Liver (tissue), 8 donors: ENCODE measurements at regions not wholly inside any gene's neighbourhood (a gene's known extent, or its start where the extent isn't known, plus 50 kb on each side); places are given as distances from the start of the nearest gene placed in this dataset.

Source experiments
- DNase-seq: peaks from one replicate; pipeline ENCODE4 v3.0.0-alpha.2; 2017; ENCODE audit warnings: low spot score
- H3K27ac ChIP-seq, 2 donors: one replicate each; pipeline ENCODE4 v1.7.0; 2013; ENCODE audit warnings: inconsistent platforms in 2 of 2, low read length in 2 of 2, control low read depth in 1 of 2, low read depth in 1 of 2, mild to moderate bottlenecking in 1 of 2
- H3K27me3 ChIP-seq, 4 donors: one replicate each; pipeline versions ENCODE4 v1.6.1 to v1.7.0; 2013; ENCODE audit warnings: low read length in 3 of 4, inconsistent platforms in 1 of 4, mild to moderate bottlenecking in 1 of 4, moderate library complexity in 1 of 4; ENCODE audit not compliant: control insufficient read depth in 4 of 4, insufficient read depth in 4 of 4
- H3K36me3 ChIP-seq, 4 donors: one replicate each; pipeline versions ENCODE4 v1.6.1 to v1.7.0; 2013; ENCODE audit warnings: low read length in 3 of 4, mild to moderate bottlenecking in 3 of 4, low read depth in 1 of 4, moderate library complexity in 1 of 4; ENCODE audit not compliant: control insufficient read depth in 4 of 4, insufficient read depth in 3 of 4
- H3K4me1 ChIP-seq, 4 donors: one replicate each; pipeline versions ENCODE4 v1.6.1 to v1.7.0; 2013; ENCODE audit warnings: low read length in 3 of 4, mild to moderate bottlenecking in 3 of 4, moderate library complexity in 1 of 4; ENCODE audit not compliant: control insufficient read depth in 4 of 4, insufficient read depth in 4 of 4
- H3K4me3 ChIP-seq, 3 donors: one replicate each; pipeline versions ENCODE4 v1.6.1 to v1.7.0; 2013; ENCODE audit warnings: low read length in 3 of 3, control low read depth in 1 of 3, low read depth in 1 of 3, mild to moderate bottlenecking in 1 of 3
- H3K9ac ChIP-seq, 2 donors: one replicate each; pipeline ENCODE4 v1.7.0; 2013; ENCODE audit warnings: low read length in 2 of 2, mild to moderate bottlenecking in 2 of 2, moderate library complexity in 2 of 2, control low read depth in 1 of 2, low read depth in 1 of 2
- H3K9me3 ChIP-seq, 4 donors: one replicate each; pipeline versions ENCODE4 v1.6.1 to v1.7.0; 2013; ENCODE audit warnings: low read length in 3 of 4; ENCODE audit not compliant: control insufficient read depth in 4 of 4
- ATF3 ChIP-seq: IDR thresholded peaks from 2 replicates; pipeline ENCODE4 v1.6.1; 2016; ENCODE audit warnings: antibody characterized with exemption
- CTCF ChIP-seq: fragments of 150-350 bp; IDR thresholded peaks from 2 replicates; pipeline ENCODE4 v1.5.1; 2017; ENCODE audit warnings: improper control_type of control experiment, low read depth, low read length; ENCODE audit not compliant: missing input control
- EGR1 ChIP-seq, 2 donors: IDR thresholded peaks; 2 replicates each; pipeline ENCODE4 v1.6.1; 2016 to 2018; ENCODE audit warnings: antibody characterized with exemption in 2 of 2, low read depth in 2 of 2
- FOXA1 ChIP-seq: IDR thresholded peaks from 2 replicates; pipeline ENCODE4 v1.6.1; 2016; ENCODE audit warnings: antibody characterized with exemption
- FOXA2 ChIP-seq: IDR thresholded peaks from 2 replicates; pipeline ENCODE4 v1.6.1; 2016; ENCODE audit warnings: antibody characterized with exemption
- GABPA ChIP-seq, 2 donors: IDR thresholded peaks in 1 of 2; conservative IDR thresholded peaks in 1 of 2; 2 replicates each; pipeline ENCODE4 v1.6.1; 2016; ENCODE audit warnings: antibody characterized with exemption in 2 of 2, mild to moderate bottlenecking in 1 of 2, moderate library complexity in 1 of 2
- HNF4A ChIP-seq, 2 donors: conservative IDR thresholded peaks; 2 replicates each; pipeline ENCODE4 v1.6.1; 2016; ENCODE audit warnings: antibody characterized with exemption in 2 of 2, mild to moderate bottlenecking in 2 of 2
- HNF4G ChIP-seq: IDR thresholded peaks from 2 replicates; pipeline ENCODE4 v1.6.1; 2016; ENCODE audit warnings: antibody characterized with exemption
- JUND ChIP-seq, 2 donors: IDR thresholded peaks; 2 replicates each; pipeline ENCODE4 v1.6.1; 2016; ENCODE audit warnings: antibody characterized with exemption in 2 of 2
- MAX ChIP-seq: IDR thresholded peaks from 2 replicates; pipeline ENCODE4 v1.6.1; 2016; ENCODE audit warnings: antibody characterized with exemption
- NR2F2 ChIP-seq: IDR thresholded peaks from 2 replicates; pipeline ENCODE4 v1.6.1; 2016; ENCODE audit warnings: antibody characterized with exemption
- RAD21 ChIP-seq, 2 donors: IDR thresholded peaks; 2 replicates each; pipeline ENCODE4 v1.6.1; 2016; ENCODE audit warnings: antibody characterized with exemption in 2 of 2, mild to moderate bottlenecking in 2 of 2
- REST ChIP-seq: IDR thresholded peaks from 2 replicates; pipeline ENCODE4 v1.6.1; 2016; ENCODE audit warnings: antibody characterized with exemption, mild to moderate bottlenecking
- RXRA ChIP-seq, 2 donors: IDR thresholded peaks; 2 replicates each; pipeline ENCODE4 v1.6.1; 2017 to 2018; ENCODE audit warnings: antibody characterized with exemption in 2 of 2, mild to moderate bottlenecking in 1 of 2
- SP1 ChIP-seq: IDR thresholded peaks from 2 replicates; pipeline ENCODE4 v1.6.1; 2018; ENCODE audit warnings: antibody characterized with exemption, mild to moderate bottlenecking
- TAF1 ChIP-seq: conservative IDR thresholded peaks from 2 replicates; pipeline ENCODE4 v1.6.1; 2016; ENCODE audit warnings: antibody characterized with exemption, mild to moderate bottlenecking
- YY1 ChIP-seq: IDR thresholded peaks from 2 replicates; pipeline ENCODE4 v1.6.1; 2016; ENCODE audit warnings: antibody characterized with exemption, mild to moderate bottlenecking
- ZBTB33 ChIP-seq: IDR thresholded peaks from 2 replicates; pipeline ENCODE4 v1.6.1; 2016; ENCODE audit warnings: antibody characterized with exemption
- WGBS: extraction: QIAGEN DNeasy Blood & Tissue Kit; methylation state at CpG from one replicate; pipeline ENCODE4 v1.1.7; 2013; 5-methylcytosine and 5-hydroxymethylcytosine counted together
- donor health status: healthy.
- donor health status: healthy.
- donor health status: healthy.
- donor health status: healthy.
- donor health status: healthy.

GRCh38 chr17:36684134-36684533 is 82.8 kb downstream of the MRM1 start:
- DNase-seq: no peak
- WGBS: 82% methylated on average over 4 of the region's 4 CpGs
- Histone ChIP-seq H3K4me1 (no peaks in the 10 kb centered on the region), H3K36me3 (no peaks in the 10 kb centered on the region), H3K9me3 (no peaks in the 10 kb centered on the region), H3K9ac (no peak overlapping the region), H3K4me3 (no peak overlapping the region), H3K27ac (no peak overlapping the region), H3K27me3 (no peaks in the 10 kb centered on the region)
- TF ChIP-seq HNF4A (conservative IDR thresholded peaks at IDR 0.05) (no peak), EGR1 (IDR thresholded peaks at IDR 0.05; ENCODE audit: low read depth in 2 of 2) (no peak), HNF4G (no peak), RXRA (IDR thresholded peaks at IDR 0.05) (no peak), CTCF (no peak), FOXA1 (no peak), YY1 (no peak), GABPA (IDR thresholded peaks at IDR 0.05 in 1 of 2, conservative IDR thresholded peaks at IDR 0.05 in 1 of 2) (no peak), MAX (no peak), RAD21 (IDR thresholded peaks at IDR 0.05) (no peak), FOXA2 (no peak), ATF3 (no peak), ZBTB33 (no peak), JUND (IDR thresholded peaks at IDR 0.05) (no peak), SP1 (no peak)

- Histone ChIP-seq H3K27ac (no peak overlapping the region), H3K9ac (no peak overlapping the region), H3K4me1 (no peaks in the 10 kb centered on the region), H3K9me3 (no peaks in the 10 kb centered on the region), H3K27me3 (no peaks in the 10 kb centered on the region), H3K36me3 (no peaks in the 10 kb centered on the region), H3K4me3 (no peak overlapping the region)
- no peak for TF ChIP-seq ATF3
- no peak for TF ChIP-seq NR2F2
- TF ChIP-seq FOXA1: no peak
- TF ChIP-seq EGR1 (IDR thresholded peaks at IDR 0.05; ENCODE audit: low read depth in 2 of 2): no peak
- TF ChIP-seq RXRA (IDR thresholded peaks at IDR 0.05): no peak
- TF ChIP-seq HNF4G: no peak
- no peak for TF ChIP-seq RAD21 (IDR thresholded peaks at IDR 0.05)
- no peak for TF ChIP-seq REST
- TF ChIP-seq TAF1: no peak
- DNase-seq: no peak
- 75% methylated on average over 15 of the region's 15 CpGs for WGBS
Observed at GRCh38 chr17:36686123-36686669, 84.8 kb downstream of the MRM1 start.
